SW 1271 (cell line): ENCODE measurements at regions not wholly inside any gene's neighbourhood (a gene's known extent, or its start where the extent isn't known, plus 50 kb on each side); places are given as distances from the start of the nearest gene placed in this dataset.

ENCODE experiments used
- DNase-seq, 2 experiments: peaks; one replicate each; lab custom pipeline; 2025; lab: John Stamatoyannopoulos, UW

- DNase-seq: no peak
Observed at GRCh38 chr2:41598161-41598894, 449.5 kb upstream of the PKDCC start.

GRCh38 chr2:41600460-41600859, 447.4 kb upstream of the PKDCC start:
- no peak for DNase-seq

- DNase-seq: no peak
Observed at GRCh38 chr2:41602341-41602740, 445.5 kb upstream of the PKDCC start.

- no peak for DNase-seq
Observed at GRCh38 chr2:41605311-41605710, 442.5 kb upstream of the PKDCC start.

- DNase-seq: no peak
Observed at GRCh38 chr2:41605914-41606313, 441.9 kb upstream of the PKDCC start.

GRCh38 chr2:41610501-41611190, 437.2 kb upstream of the PKDCC start:
- no peak for DNase-seq

- no peak for DNase-seq
Observed at GRCh38 chr2:41618754-41619153, 429.1 kb upstream of the PKDCC start.

GRCh38 chr2:41621095-41621494, 426.7 kb upstream of the PKDCC start:
- DNase-seq: no peak

GRCh38 chr2:41621563-41621962, 426.3 kb upstream of the PKDCC start:
- no peak for DNase-seq

GRCh38 chr2:41622301-41622700, 425.5 kb upstream of the PKDCC start:
- DNase-seq: no peak

GRCh38 chr2:41626936-41627335, 420.9 kb upstream of the PKDCC start:
- no peak for DNase-seq

- no peak for DNase-seq
Observed at GRCh38 chr2:41634686-41635085, 413.1 kb upstream of the PKDCC start.

- no peak for DNase-seq
Observed at GRCh38 chr2:41644936-41645335, 402.9 kb upstream of the PKDCC start.

GRCh38 chr2:41647468-41648050, 400.3 kb upstream of the PKDCC start:
- DNase-seq: no peak

GRCh38 chr2:41657226-41657625, 390.6 kb upstream of the PKDCC start:
- no peak for DNase-seq

GRCh38 chr2:41659758-41660157, 388.1 kb upstream of the PKDCC start:
- no peak for DNase-seq

GRCh38 chr2:41662461-41662860, 385.4 kb upstream of the PKDCC start:
- no peak for DNase-seq

GRCh38 chr2:41663056-41663455, 384.8 kb upstream of the PKDCC start:
- DNase-seq: no peak

- no peak for DNase-seq
Observed at GRCh38 chr2:41668529-41668928, 379.3 kb upstream of the PKDCC start.

- no peak for DNase-seq
Observed at GRCh38 chr2:41678639-41679038, 369.2 kb upstream of the PKDCC start.

GRCh38 chr2:41686156-41686555, 361.7 kb upstream of the PKDCC start:
- DNase-seq: no peak

- no peak for DNase-seq
Observed at GRCh38 chr2:41691561-41691960, 356.3 kb upstream of the PKDCC start.

- no peak for DNase-seq
Observed at GRCh38 chr2:41694536-41695049, 353.2 kb upstream of the PKDCC start.
